ENCODE measurements at regions not wholly inside any gene's neighbourhood (a gene's known extent, or its start where the extent isn't known, plus 50 kb on each side); places are given as distances from the start of the nearest gene placed in this dataset.

- TF ChIP-seq CHAMP1 (IDR thresholded peaks at IDR 0.05) (no peak), TSC22D4 (tag; IDR thresholded peaks at IDR 0.05) (no peak), MIER1 (IDR thresholded peaks at IDR 0.05; ENCODE audit: low read depth) (no peak)
These were observed 238.9 kb upstream of the ID2 start (continued) for GRCh38 chr2:8442833-8443486.

GRCh38 chr2:8445580-8445979, 236.3 kb upstream of the ID2 start:
- H3K9me1 ChIP-seq (ENCODE audit: control insufficient read depth, insufficient read depth, low read length), result no peaks in the 10 kb centered on the region
- peaks cover 0 to 12% of the 10 kb centered on the region in 2 experiments; a peak in 3 of 5 replicates for H3K27me3 ChIP-seq (ENCODE audit: control insufficient read depth in 2 of 2, insufficient read depth in 2 of 2, low read length in 2 of 2)
- no peak overlapping the region for H3K4me3 ChIP-seq
- no peak for FAIRE-seq
- H3K9ac ChIP-seq (ENCODE audit: insufficient read depth in 1 of 2, low read depth in 2 of 2, low read length in 2 of 2), result no peak overlapping the region
- no peak for ATAC-seq
- H2AFZ ChIP-seq (ENCODE audit: low read depth, low read length), result no peak overlapping the region
- ChIA-PET POLR2A (no interaction called here), CTCF (ENCODE audit: low intra/inter-chr PET ratio) (no interaction called here)
- H3K4me2 ChIP-seq (ENCODE audit: insufficient read depth, low read length), result no peak overlapping the region
- no peaks in the 10 kb centered on the region for H3K9me3 ChIP-seq (replicated peaks; ENCODE audit: control insufficient read depth, insufficient read depth, low read depth, low read length)
- TF ChIP-seq LCOR (CRISPR knock-in tag; IDR thresholded peaks at IDR 0.05) (no peak), ZNF408 (CRISPR knock-in tag; IDR thresholded peaks at IDR 0.05; ENCODE audit: low read depth) (no peak), ZBTB12 (CRISPR knock-in tag; IDR thresholded peaks at IDR 0.05) (no peak), TARDBP (IDR thresholded peaks at IDR 0.05) (no peak), RBM14 (IDR thresholded peaks at IDR 0.05; ENCODE audit: borderline replicate concordance, insufficient read depth, low read depth, low read length) (no peak), MYNN (IDR thresholded peaks at IDR 0.05) (no peak), MYNN (CRISPR knock-in tag; IDR thresholded peaks at IDR 0.05) (no peak), PHTF2 (CRISPR knock-in tag; IDR thresholded peaks at IDR 0.05) (no peak), MITF (IDR thresholded peaks at IDR 0.05) (no peak)
- no peak for DNase-seq (ENCODE audit: extremely low read depth in 1 of 4, low spot score in 3 of 4)
- H3K27ac ChIP-seq (ENCODE audit: extremely low read depth, low read depth, low read length), result no peak overlapping the region
- no peaks in the 10 kb centered on the region for H3K79me2 ChIP-seq (ENCODE audit: control insufficient read depth, insufficient read depth, low read length)
- H4K20me1 ChIP-seq (replicated peaks; ENCODE audit: control insufficient read depth, insufficient read depth, low read length), result no peaks in the 10 kb centered on the region
- 2% methylated on average over 4 of the region's 4 CpGs for WGBS (ENCODE audit: insufficient coverage, low coverage, missing lambda C conversion rate)
- intact Hi-C loops (cut with micrococcal nuclease), result no loop called here
- in situ Hi-C loops (cut with MboI), result no loop called here
- H3K36me3 ChIP-seq (ENCODE audit: control insufficient read depth, insufficient read depth, low read length), result no peaks in the 10 kb centered on the region
- no peaks in the 10 kb centered on the region for H3K4me1 ChIP-seq (replicated peaks in 1 of 2; ENCODE audit: control insufficient read depth in 2 of 2, insufficient read depth in 2 of 2, low read length in 2 of 2)
- no TSS peak for BruUV-seq (replicated peaks)

Measured in K562 (cell line).